T-helper 2 cell treated with Interferon-gamma antibody and Interleukin-4, amounts not matched to agents 5 μg/mL and 100 μg/mL, for 36 hours (primary cell): ENCODE measurements at regions not wholly inside any gene's neighbourhood (a gene's known extent, or its start where the extent isn't known, plus 50 kb on each side); places are given as distances from the start of the nearest gene placed in this dataset.

ENCODE experiments used
- DNase-seq: peaks from one replicate; pipeline ENCODE4 v3.0.0; 2021; ENCODE audit warnings: low spot score
- H3K27ac Mint-ChIP-seq: one replicate; pipeline ENCODE4 v1.8.0; 2021; ENCODE audit warnings: mild to moderate bottlenecking, mixed read lengths
- H3K27me3 Mint-ChIP-seq: one replicate; pipeline ENCODE4 v1.8.0; 2021; ENCODE audit warnings: low read depth, mixed read lengths
- H3K36me3 Mint-ChIP-seq: one replicate; pipeline ENCODE4 v1.8.0; 2021; ENCODE audit warnings: low read depth, mixed read lengths
- H3K4me1 Mint-ChIP-seq: one replicate; pipeline ENCODE4 v1.8.0; 2021; ENCODE audit warnings: low read depth, mixed read lengths
- H3K4me3 Mint-ChIP-seq: one replicate; pipeline ENCODE4 v1.8.0; 2022; ENCODE audit warnings: mild to moderate bottlenecking, moderate library complexity, mixed read lengths
- H3K9me3 Mint-ChIP-seq: one replicate; pipeline ENCODE4 v1.8.0; 2021; ENCODE audit warnings: mixed read lengths

GRCh38 chr1:4095433-4095971 lies 195.4 kb upstream of the C1orf174 start:
- H3K36me3 Mint-ChIP-seq = no peaks in the 10 kb centered on the region
- peaks cover 7% of the 10 kb centered on the region for H3K9me3 Mint-ChIP-seq
- no peak overlapping the region for H3K4me3 Mint-ChIP-seq
- H3K27ac Mint-ChIP-seq = no peak overlapping the region
- H3K27me3 Mint-ChIP-seq = no peaks in the 10 kb centered on the region
- DNase-seq = no peak
- H3K4me1 Mint-ChIP-seq = no peaks in the 10 kb centered on the region

- H3K4me3 Mint-ChIP-seq = no peak overlapping the region
- H3K4me1 Mint-ChIP-seq = no peaks in the 10 kb centered on the region
Observed at GRCh38 chr1:4101459-4102161, 201.5 kb upstream of the C1orf174 start.

GRCh38 chr1:4105300-4105880 lies 205.3 kb upstream of the C1orf174 start:
- DNase-seq = no peak
- H3K27ac Mint-ChIP-seq = no peak overlapping the region
- no peaks in the 10 kb centered on the region for H3K9me3 Mint-ChIP-seq
- no peaks in the 10 kb centered on the region for H3K27me3 Mint-ChIP-seq
- no peak overlapping the region for H3K4me3 Mint-ChIP-seq
- H3K4me1 Mint-ChIP-seq = no peaks in the 10 kb centered on the region
- no peaks in the 10 kb centered on the region for H3K36me3 Mint-ChIP-seq

More at GRCh38 chr1:4101459-4102161, 201.5 kb upstream of the C1orf174 start:
- Mint-ChIP-seq H3K27me3 (no peaks in the 10 kb centered on the region), H3K27ac (no peak overlapping the region), H3K36me3 (no peaks in the 10 kb centered on the region), H3K9me3 (peaks cover 3% of the 10 kb centered on the region)
- DNase-seq = no peak

GRCh38 chr1:4106731-4107130 lies 206.7 kb upstream of the C1orf174 start:
- no peaks in the 10 kb centered on the region for H3K9me3 Mint-ChIP-seq

GRCh38 chr1:4107291-4107690 lies 207.2 kb upstream of the C1orf174 start:
- DNase-seq = no peak
- H3K4me3 Mint-ChIP-seq = no peak overlapping the region
- no peaks in the 10 kb centered on the region for H3K4me1 Mint-ChIP-seq
- no peaks in the 10 kb centered on the region for H3K36me3 Mint-ChIP-seq
- H3K9me3 Mint-ChIP-seq = no peaks in the 10 kb centered on the region
- H3K27me3 Mint-ChIP-seq = no peaks in the 10 kb centered on the region
- no peak overlapping the region for H3K27ac Mint-ChIP-seq

More at GRCh38 chr1:4106731-4107130, 206.7 kb upstream of the C1orf174 start:
- Mint-ChIP-seq H3K27me3 (no peaks in the 10 kb centered on the region), H3K36me3 (no peaks in the 10 kb centered on the region), H3K4me1 (no peaks in the 10 kb centered on the region), H3K4me3 (no peak overlapping the region), H3K27ac (no peak overlapping the region)
- no peak for DNase-seq

- H3K4me1 Mint-ChIP-seq = no peaks in the 10 kb centered on the region
- H3K27me3 Mint-ChIP-seq = no peaks in the 10 kb centered on the region
- no peaks in the 10 kb centered on the region for H3K9me3 Mint-ChIP-seq
- no peak overlapping the region for H3K27ac Mint-ChIP-seq
- no peaks in the 10 kb centered on the region for H3K36me3 Mint-ChIP-seq
- no peak overlapping the region for H3K4me3 Mint-ChIP-seq
- no peak for DNase-seq
Observed at GRCh38 chr1:4108331-4108730, 208.3 kb upstream of the C1orf174 start.

GRCh38 chr1:4108758-4109627 lies 208.9 kb upstream of the C1orf174 start:
- no peak overlapping the region for H3K27ac Mint-ChIP-seq
- H3K36me3 Mint-ChIP-seq = no peaks in the 10 kb centered on the region
- no peak for DNase-seq
- no peaks in the 10 kb centered on the region for H3K27me3 Mint-ChIP-seq
- no peaks in the 10 kb centered on the region for H3K4me1 Mint-ChIP-seq
- H3K9me3 Mint-ChIP-seq = no peaks in the 10 kb centered on the region
- H3K4me3 Mint-ChIP-seq = no peak overlapping the region

- H3K36me3 Mint-ChIP-seq = no peaks in the 10 kb centered on the region
- DNase-seq = no peak
- no peak overlapping the region for H3K27ac Mint-ChIP-seq
- no peaks in the 10 kb centered on the region for H3K4me1 Mint-ChIP-seq
- no peaks in the 10 kb centered on the region for H3K27me3 Mint-ChIP-seq
- no peak overlapping the region for H3K4me3 Mint-ChIP-seq
- no peaks in the 10 kb centered on the region for H3K9me3 Mint-ChIP-seq
Observed at GRCh38 chr1:4109628-4109940, 209.5 kb upstream of the C1orf174 start.

GRCh38 chr1:4110888-4111287 lies 210.8 kb upstream of the C1orf174 start:
- Mint-ChIP-seq H3K4me1 (no peaks in the 10 kb centered on the region), H3K27me3 (no peaks in the 10 kb centered on the region), H3K36me3 (no peaks in the 10 kb centered on the region), H3K9me3 (no peaks in the 10 kb centered on the region), H3K27ac (no peak overlapping the region), H3K4me3 (no peak overlapping the region)
- no peak for DNase-seq

- no peaks in the 10 kb centered on the region for H3K36me3 Mint-ChIP-seq
- no peak for DNase-seq
- no peak overlapping the region for H3K27ac Mint-ChIP-seq
- no peaks in the 10 kb centered on the region for H3K9me3 Mint-ChIP-seq
- H3K4me3 Mint-ChIP-seq = no peak overlapping the region
- no peaks in the 10 kb centered on the region for H3K27me3 Mint-ChIP-seq
- no peaks in the 10 kb centered on the region for H3K4me1 Mint-ChIP-seq
Observed at GRCh38 chr1:4113897-4114296, 213.8 kb upstream of the C1orf174 start.

GRCh38 chr1:4115191-4115900 lies 215.3 kb upstream of the C1orf174 start:
- no peak for DNase-seq
- Mint-ChIP-seq H3K4me3 (no peak overlapping the region), H3K27me3 (no peaks in the 10 kb centered on the region), H3K4me1 (no peaks in the 10 kb centered on the region), H3K9me3 (no peaks in the 10 kb centered on the region), H3K36me3 (no peaks in the 10 kb centered on the region), H3K27ac (no peak overlapping the region)

GRCh38 chr1:4117196-4117595 lies 217.1 kb upstream of the C1orf174 start:
- Mint-ChIP-seq H3K27me3 (no peaks in the 10 kb centered on the region), H3K4me1 (no peaks in the 10 kb centered on the region), H3K4me3 (no peak overlapping the region), H3K9me3 (no peaks in the 10 kb centered on the region), H3K36me3 (no peaks in the 10 kb centered on the region), H3K27ac (no peak overlapping the region)
- DNase-seq = no peak

GRCh38 chr1:4118746-4119515 lies 218.9 kb upstream of the C1orf174 start:
- H3K4me1 Mint-ChIP-seq = no peaks in the 10 kb centered on the region

More at GRCh38 chr1:4118746-4119515, 218.9 kb upstream of the C1orf174 start:
- no peak for DNase-seq
- Mint-ChIP-seq H3K27ac (no peak overlapping the region), H3K4me3 (no peak overlapping the region), H3K36me3 (no peaks in the 10 kb centered on the region), H3K9me3 (no peaks in the 10 kb centered on the region), H3K27me3 (no peaks in the 10 kb centered on the region)
